Tibial artery (tissue), 4 donors: ENCODE measurements at regions not wholly inside any gene's neighbourhood (a gene's known extent, or its start where the extent isn't known, plus 50 kb on each side); places are given as distances from the start of the nearest gene placed in this dataset.
"Not testable (repeated sequence)": the region's sequence is repeated elsewhere in the genome, so short reads cannot be mapped to it uniquely, and the experiment has no call there.

Source experiments
- DNase-seq, 2 donors: peaks; one replicate each; pipeline ENCODE4 v3.0.0-alpha.2; 2019
- H3K27ac ChIP-seq, 2 donors: fragments of 200-600 bp; sonication (generic) in 1 of 2; 1 replicate in 1 of 2; 2 replicates in 1 of 2; pipeline ENCODE4 v1.5.1; 2018 to 2019; ENCODE audit warnings: mild to moderate bottlenecking in 1 of 2
- H3K27me3 ChIP-seq, 2 donors: fragments of 200-600 bp; sonication (generic) in 1 of 2; one replicate each; pipeline versions ENCODE4 v1.5.1 to v1.6.0; 2016 to 2019
- H3K36me3 ChIP-seq, 3 donors: fragments of 200-600 bp; sonication (generic) in 2 of 3; one replicate each; pipeline ENCODE4 v1.5.1; 2016 to 2019; ENCODE audit warnings: mild to moderate bottlenecking in 2 of 3
- H3K4me1 ChIP-seq, 4 donors: fragments of 200-600 bp; sonication (generic) in 2 of 4; 1 replicate in 3 of 4; 2 replicates in 1 of 4; pipeline ENCODE4 v1.5.1; 2016 to 2019
- H3K4me3 ChIP-seq, 2 donors: fragments of 200-600 bp; sonication (generic) in 1 of 2; 1 replicate in 1 of 2; 2 replicates in 1 of 2; pipeline ENCODE4 v1.5.1; 2018 to 2019; ENCODE audit warnings: mild to moderate bottlenecking in 2 of 2
- H3K9me3 ChIP-seq, 3 donors: fragments of 200-600 bp; sonication (generic) in 1 of 3; one replicate each; pipeline ENCODE4 v1.5.1; 2016 to 2019
- CTCF ChIP-seq, 2 experiments: fragments of 200-600 bp in 1 of 2; fragments of 450-650 bp in 1 of 2; IDR thresholded peaks; one replicate each; pipeline ENCODE4 v1.5.1; 2017 to 2019; ENCODE audit warnings: antibody characterized with exemption in 2 of 2, mild to moderate bottlenecking in 1 of 2, moderate library complexity in 1 of 2
- intact Hi-C: fragments of 100-400 bp; cut with DNase I; formaldehyde crosslinking; loops from one replicate; pipeline ENCODE4 v1.15.0; 2023; ENCODE audit warnings: low total_unique reads

DNA sequence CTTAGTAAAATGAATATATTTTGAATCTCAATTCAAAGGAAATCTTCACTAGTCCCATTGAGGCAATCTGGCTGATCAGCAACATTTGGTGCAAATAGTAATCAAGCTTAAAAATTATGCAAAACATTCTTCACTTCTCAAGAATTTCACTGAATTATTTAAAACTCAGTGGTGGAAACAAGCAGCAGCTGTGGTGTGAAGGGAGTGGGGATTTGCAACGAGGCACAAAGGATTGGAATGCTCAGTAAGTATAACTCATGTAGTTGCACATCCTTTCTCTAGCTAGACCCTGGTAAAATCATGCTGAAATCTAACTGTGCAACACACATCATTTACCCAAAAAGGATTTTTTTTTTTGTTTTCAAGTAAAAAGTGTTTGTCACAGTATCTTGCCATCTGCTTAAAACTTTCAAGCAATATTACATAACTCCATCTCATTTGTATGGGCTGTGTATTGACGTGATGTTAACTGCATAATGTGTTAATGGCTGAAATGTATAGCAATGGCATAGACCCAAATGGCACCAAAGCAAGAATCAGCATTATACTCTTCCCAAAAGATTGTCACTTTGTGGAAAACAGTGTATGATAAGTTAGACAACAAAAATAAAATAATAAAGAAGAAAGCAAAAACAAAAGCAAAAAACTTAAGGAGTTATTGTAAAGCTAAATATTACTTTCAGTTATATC is 816.6 kb downstream of the EPHA3 start:
- H3K4me3 ChIP-seq: no peak overlapping the region
- no peak for TF ChIP-seq CTCF (IDR thresholded peaks at IDR 0.05)
- H3K27me3 ChIP-seq: no peaks in the 10 kb centered on the region
- no peaks in the 10 kb centered on the region for H3K36me3 ChIP-seq
- intact Hi-C loops: no loop called here
- no peak overlapping the region for H3K27ac ChIP-seq
- no peaks in the 10 kb centered on the region for H3K4me1 ChIP-seq
- DNase-seq: no peak
- no peaks in the 10 kb centered on the region for H3K9me3 ChIP-seq

- intact Hi-C loops: no loop called here
- Histone ChIP-seq H3K9me3 (no peaks in the 10 kb centered on the region), H3K36me3 (no peaks in the 10 kb centered on the region), H3K27ac (no peak overlapping the region), H3K27me3 (no peaks in the 10 kb centered on the region), H3K4me3 (no peak overlapping the region), H3K4me1 (no peaks in the 10 kb centered on the region)
- no peak for DNase-seq
- TF ChIP-seq CTCF (IDR thresholded peaks at IDR 0.05): no peak
Measured at GRCh38 chr3:89925976-89926375, 818.6 kb downstream of the EPHA3 start.

DNA sequence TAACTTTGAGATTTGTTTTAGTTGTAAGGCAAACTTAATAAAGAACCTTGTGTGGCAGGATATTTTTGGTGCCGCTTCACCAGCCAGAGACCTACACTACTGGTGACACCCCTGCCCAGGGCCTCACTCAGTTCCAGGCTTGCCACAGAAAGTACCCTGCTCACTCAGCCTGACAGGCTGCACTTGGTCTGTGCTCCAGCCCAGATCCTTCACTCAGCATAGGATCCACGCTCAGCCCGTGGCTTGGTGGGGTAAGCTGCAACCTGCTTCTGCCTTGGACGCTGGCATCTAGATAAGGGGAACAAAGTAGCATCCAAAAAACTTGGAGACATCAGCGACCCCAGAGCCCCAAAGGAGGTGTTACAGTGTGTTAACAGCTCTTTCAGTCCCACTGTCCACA is 825.5 kb downstream of the EPHA3 start:
- H3K27ac ChIP-seq: no peak overlapping the region
- H3K27me3 ChIP-seq: no peaks in the 10 kb centered on the region
- DNase-seq: no peak
- no peaks in the 10 kb centered on the region for H3K9me3 ChIP-seq
- H3K36me3 ChIP-seq: no peaks in the 10 kb centered on the region
- intact Hi-C loops: no loop called here
- TF ChIP-seq CTCF (IDR thresholded peaks at IDR 0.05): no peak
- H3K4me3 ChIP-seq: no peak overlapping the region
- no peaks in the 10 kb centered on the region for H3K4me1 ChIP-seq

- H3K9me3 ChIP-seq, intact Hi-C loops, H3K36me3 ChIP-seq, H3K27ac ChIP-seq, H3K27me3 ChIP-seq, H3K4me1 ChIP-seq, H3K4me3 ChIP-seq, DNase-seq: not testable (repeated sequence)
Measured at GRCh38 chr3:89944461-89944860, 837.0 kb downstream of the EPHA3 start.

GRCh38 chr3:89946884-89947283 is 839.5 kb downstream of the EPHA3 start:
- Histone ChIP-seq H3K27ac (no peak overlapping the region), H3K36me3 (no peaks in the 10 kb centered on the region), H3K4me3 (no peak overlapping the region), H3K4me1 (no peaks in the 10 kb centered on the region), H3K27me3 (no peaks in the 10 kb centered on the region), H3K9me3 (no peaks in the 10 kb centered on the region)
- intact Hi-C loops: no loop called here
- no peak for TF ChIP-seq CTCF (IDR thresholded peaks at IDR 0.05)
- DNase-seq: no peak

DNA sequence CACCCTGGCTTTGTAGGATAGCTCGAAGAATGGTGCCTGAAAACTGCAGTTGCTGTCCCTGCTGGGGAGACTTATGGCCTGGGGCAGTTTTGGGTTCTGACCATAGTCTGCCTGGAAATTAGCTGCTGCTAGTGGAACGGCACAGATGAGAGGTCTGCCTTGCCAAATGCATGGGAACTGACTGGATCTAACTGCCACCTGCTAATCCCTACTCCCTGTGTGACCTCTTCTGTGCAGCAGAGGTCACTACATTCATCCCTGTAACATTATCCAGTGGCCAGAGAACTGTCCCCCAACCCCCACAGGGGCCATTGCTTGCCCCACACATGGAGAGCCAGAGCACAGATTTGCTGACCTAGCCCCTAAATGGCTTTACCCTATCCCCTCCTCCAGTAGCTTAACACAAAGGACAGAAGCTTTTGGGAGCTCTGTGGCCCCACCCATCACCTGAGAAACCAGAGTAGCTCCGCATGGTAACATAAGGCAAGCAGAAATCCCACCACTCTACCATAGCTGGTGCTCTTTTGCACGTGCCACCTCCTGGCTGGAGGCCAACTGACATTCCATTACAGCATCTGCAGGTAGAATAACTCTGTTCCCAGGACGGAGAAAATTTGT is 840.0 kb downstream of the EPHA3 start:
- H3K9me3 ChIP-seq: no peaks in the 10 kb centered on the region
- H3K27ac ChIP-seq: no peak overlapping the region
- H3K27me3 ChIP-seq: no peaks in the 10 kb centered on the region
- no peaks in the 10 kb centered on the region for H3K4me1 ChIP-seq
- DNase-seq: no peak
- H3K36me3 ChIP-seq: no peaks in the 10 kb centered on the region
- H3K4me3 ChIP-seq: no peak overlapping the region
- intact Hi-C loops: no loop called here
- TF ChIP-seq CTCF (IDR thresholded peaks at IDR 0.05): no peak
